Dedifferentiated amniotic fluid mesenchymal stem cell (primary cell): ENCODE measurements at regions not wholly inside any gene's neighbourhood (a gene's known extent, or its start where the extent isn't known, plus 50 kb on each side); places are given as distances from the start of the nearest gene placed in this dataset.

ENCODE experiments used
- DNase-seq: peaks from one replicate; pipeline ENCODE4 v3.0.0-alpha.2; 2016; ENCODE audit errors: extremely low spot score

- DNase-seq, result no peak
Observed at GRCh38 chr2:226526716-226527115, 272.9 kb downstream of the IRS1 start.

- peak; percentile 51 for DNase-seq
Observed at GRCh38 chr2:226524381-226524843, 275.2 kb downstream of the IRS1 start.

GRCh38 chr2:226520723-226521122 is 278.9 kb downstream of the IRS1 start:
- no peak for DNase-seq

DNA sequence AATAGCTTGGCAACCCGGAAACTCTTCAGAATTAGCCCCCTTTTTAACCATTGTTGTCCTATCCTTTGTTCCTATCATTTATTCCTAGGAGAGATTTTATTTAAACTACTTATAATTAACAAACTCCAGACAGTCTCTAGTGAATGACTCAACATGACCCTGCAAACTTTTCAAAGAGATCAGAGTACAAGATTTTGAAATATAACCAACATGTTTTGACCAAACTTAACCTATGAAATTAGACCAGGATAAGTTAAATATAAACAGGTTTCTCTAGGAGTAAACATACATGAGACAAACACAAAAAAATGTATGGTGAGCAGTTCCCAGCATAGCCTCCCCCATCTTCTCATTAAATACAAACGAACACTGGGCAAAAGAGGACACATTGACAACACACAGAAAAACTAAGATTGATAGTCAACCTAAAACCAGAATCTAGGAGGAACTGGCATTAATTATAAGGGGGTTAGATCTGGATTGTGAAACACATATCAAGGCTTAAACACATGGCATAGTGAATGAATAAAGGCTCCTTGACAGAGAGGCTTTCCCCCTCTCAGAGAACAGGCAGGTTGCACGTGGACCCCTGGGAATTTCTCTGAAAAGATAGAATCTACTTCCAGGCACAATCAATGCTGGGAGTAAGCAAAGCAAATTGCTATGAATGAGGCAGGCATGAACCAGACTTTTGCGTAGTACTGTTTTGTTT is 284.1 kb downstream of the IRS1 start:
- no peak for DNase-seq

- DNase-seq, result no peak
Observed at GRCh38 chr2:226514895-226515294, 284.7 kb downstream of the IRS1 start.

DNA sequence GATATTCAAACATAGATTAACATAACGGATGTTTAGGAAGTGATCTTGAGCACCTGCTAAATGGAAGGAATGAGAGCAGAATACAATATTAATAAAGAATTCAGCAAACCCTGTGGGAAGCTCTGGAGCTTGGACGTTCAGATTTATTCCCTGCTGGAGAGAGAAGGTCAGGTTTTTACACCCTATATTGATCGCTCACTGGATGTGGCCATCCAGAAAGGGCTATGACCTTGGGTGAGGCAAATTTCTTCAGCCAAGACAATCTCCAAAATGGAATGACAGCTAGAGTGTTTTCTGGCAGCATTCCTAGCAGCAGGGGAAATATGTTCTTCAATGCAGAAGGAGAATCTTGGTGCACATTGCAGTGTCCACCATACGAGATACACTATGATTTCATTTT is 288.3 kb downstream of the IRS1 start:
- DNase-seq, result no peak

DNA sequence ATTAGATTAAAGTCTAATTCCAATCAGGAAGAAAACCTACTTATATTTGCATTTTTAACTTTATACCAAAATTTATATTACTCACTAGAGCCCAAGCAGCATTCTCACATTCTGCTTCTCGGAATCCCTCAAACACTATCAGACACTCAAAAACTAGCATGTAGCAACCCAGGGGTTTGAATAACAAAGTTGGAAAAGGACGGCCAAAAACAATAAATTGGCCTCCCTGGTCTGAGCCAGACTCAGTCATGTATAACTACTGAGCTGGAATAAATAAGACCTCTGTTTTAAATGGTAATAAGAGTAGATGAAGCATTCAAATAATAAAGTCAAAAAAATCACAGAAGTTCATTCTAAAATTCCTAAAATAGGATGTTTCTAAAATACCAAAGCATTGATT is 290.9 kb downstream of the IRS1 start:
- no peak for DNase-seq

DNA sequence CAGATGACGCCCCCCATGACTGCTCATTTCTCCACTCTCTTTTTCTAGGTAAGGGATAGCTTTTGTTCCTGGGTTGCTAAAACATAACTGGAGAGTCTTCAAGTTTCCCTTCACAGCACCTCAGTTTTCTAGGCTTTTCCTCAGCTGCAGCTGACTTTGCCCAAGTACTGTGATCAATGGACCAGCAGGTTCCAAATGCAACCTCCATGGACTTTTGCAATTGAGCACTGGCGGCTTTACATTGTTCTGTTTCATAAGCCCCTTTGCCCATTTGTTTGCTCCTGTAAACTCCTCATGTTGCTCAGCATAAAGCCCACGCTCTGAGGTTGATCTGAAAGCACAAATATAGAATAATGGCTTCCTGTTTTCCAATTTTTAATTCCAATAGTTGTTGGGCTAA is 291.6 kb downstream of the IRS1 start:
- DNase-seq, result no peak

- DNase-seq, result no peak
Observed at GRCh38 chr2:226497146-226497909, 302.3 kb downstream of the IRS1 start.

DNA sequence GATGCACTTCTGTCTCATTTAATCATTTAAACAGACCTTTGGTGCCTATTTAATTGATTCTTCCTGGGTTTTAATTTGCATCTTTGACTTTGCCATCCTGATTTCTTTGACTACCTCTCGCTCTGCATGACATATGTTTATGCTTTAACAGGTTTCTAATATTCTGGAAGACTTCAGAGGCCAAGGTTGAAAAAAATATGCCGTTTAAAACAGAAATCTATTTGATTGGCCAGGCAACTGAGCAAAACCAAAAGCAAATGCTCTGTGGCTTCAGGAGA is 303.4 kb downstream of the IRS1 start:
- DNase-seq, result no peak

DNA sequence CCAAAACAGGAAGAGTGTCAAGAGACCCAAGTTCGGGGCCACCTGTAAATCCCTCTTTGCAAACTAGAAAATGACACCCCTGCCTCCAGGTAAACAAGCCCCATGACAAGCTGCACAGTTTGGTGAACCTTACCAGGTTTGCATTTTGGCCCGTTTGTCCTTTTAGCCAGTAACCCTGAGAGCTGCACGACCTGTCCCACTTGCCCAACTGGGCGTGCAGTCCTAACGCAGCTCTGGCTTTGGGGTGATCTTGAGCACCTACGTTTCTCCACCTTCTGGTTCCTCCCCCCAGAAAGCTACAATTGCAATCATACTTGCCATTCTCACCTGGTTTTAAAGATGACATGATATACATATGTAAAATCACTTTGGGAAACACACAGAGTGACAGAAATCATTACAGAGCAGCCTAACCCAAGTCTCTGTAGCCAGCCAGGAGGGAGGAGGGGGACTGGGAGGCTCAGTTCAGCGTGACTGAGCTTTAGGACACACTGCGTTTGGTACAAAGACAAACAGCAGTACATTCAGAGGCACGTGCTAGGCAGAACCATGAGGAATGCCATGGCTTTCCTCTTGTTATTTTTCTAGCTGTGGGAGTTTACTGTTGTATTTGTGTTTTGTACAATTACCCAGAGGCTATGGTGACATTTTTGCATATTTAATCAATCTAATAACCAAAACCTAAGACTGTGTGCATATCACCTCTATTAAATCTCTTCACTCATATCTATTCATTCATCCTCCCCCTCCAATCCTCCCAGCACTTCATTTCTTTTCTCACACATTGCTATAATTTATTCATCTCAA is 304.0 kb downstream of the IRS1 start:
- DNase-seq, result no peak

DNA sequence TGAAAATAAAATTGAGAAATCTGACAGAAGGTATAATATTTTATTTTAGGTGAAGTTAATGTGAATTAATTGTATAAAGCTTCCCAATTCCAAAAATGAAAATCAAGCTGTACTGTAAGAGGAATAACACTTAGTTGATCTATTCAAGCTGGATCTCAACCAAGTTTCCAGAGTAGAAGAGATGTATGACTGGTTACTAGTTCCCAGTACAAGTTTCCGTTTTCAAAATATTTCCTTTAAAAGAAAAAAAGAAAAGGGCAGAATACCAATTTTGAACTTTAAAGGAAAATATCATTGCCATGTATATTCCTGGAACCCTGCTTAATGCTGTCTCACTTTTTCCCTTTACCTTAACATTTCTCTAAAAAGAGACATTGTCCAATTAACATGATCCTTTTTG is 308.5 kb downstream of the IRS1 start:
- no peak for DNase-seq

- peak; percentile 40 for DNase-seq
Observed at GRCh38 chr2:226489775-226490541, 309.7 kb downstream of the IRS1 start.

GRCh38 chr2:226488034-226488433 is 311.6 kb downstream of the IRS1 start:
- DNase-seq, result no peak

- DNase-seq, result no peak
Observed at GRCh38 chr2:226487573-226487972, 312.0 kb downstream of the IRS1 start.

GRCh38 chr2:226483745-226484619 is 315.6 kb downstream of the IRS1 start:
- peak; percentile 22 for DNase-seq

DNA sequence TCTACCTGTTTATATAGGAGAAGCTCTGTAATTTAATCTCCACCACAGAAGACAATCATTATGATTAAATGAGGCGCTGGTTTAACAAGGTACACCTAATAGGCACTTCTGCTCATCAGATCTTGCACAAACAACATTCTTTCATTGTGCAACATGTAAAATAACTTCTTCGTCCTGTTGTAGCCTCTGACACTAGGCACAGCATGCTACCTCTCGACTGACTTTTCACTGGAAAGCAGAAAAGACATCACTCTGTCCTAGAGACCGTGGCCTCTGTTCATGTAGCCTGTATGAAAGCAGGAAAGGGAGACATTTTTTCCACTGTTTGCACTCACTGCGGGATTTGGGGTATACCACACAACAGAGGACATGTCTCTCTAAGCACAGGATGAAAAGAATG is 316.5 kb downstream of the IRS1 start:
- no peak for DNase-seq

GRCh38 chr2:226478109-226478809 is 321.4 kb downstream of the IRS1 start:
- DNase-seq, result peak; percentile 81

DNA sequence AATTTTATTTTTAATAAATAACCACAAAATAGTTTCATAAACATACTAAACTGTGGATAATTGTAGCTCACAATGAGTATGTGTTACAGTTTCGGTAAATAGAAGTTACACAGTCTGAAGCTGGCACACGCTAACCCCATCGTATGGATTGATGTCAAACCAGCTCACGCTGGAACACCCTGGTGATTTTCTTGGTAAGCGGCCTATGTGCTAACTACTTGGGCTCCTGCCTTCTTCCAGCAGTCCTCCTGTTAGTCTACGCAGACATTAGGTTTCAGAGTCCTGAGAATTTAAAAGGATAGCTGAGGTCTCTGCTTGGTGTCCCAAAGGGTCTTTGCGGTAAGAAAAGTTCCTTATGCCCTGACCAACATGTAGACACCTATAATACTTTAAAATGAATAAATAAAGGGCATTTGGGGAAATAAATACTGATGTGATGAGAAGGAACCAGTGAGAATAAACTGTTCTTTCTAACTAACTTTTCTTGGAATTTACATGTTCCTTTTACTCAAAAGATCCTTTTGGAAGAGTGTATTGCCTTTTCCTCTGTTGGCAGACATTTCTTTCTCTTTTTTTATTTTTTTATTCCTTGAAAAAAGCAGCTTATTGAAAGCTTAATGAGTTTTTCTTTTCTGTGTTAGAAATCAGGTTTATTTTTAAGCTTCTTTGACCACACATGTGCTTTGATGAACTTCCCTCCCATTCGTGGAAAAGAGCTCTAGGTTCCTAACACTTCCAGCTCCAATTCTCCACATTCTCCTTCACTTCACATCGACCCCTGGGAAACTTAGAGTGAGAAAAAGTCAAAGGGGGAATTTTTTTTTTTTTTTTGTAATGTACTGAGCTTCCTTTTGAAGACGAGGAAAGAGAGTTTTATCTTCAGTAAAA is 322.2 kb downstream of the IRS1 start:
- DNase-seq, result no peak
